NCI-H2227 (cell line): ENCODE measurements at regions not wholly inside any gene's neighbourhood (a gene's known extent, or its start where the extent isn't known, plus 50 kb on each side); places are given as distances from the start of the nearest gene placed in this dataset.
"Not testable (repeated sequence)": the region's sequence is repeated elsewhere in the genome, so short reads cannot be mapped to it uniquely, and the experiment has no call there.

Experiments
- DNase-seq: peaks from one replicate; lab custom pipeline; 2025; ENCODE audit not compliant: unreplicated experiment; lab: John Stamatoyannopoulos, UW

DNA sequence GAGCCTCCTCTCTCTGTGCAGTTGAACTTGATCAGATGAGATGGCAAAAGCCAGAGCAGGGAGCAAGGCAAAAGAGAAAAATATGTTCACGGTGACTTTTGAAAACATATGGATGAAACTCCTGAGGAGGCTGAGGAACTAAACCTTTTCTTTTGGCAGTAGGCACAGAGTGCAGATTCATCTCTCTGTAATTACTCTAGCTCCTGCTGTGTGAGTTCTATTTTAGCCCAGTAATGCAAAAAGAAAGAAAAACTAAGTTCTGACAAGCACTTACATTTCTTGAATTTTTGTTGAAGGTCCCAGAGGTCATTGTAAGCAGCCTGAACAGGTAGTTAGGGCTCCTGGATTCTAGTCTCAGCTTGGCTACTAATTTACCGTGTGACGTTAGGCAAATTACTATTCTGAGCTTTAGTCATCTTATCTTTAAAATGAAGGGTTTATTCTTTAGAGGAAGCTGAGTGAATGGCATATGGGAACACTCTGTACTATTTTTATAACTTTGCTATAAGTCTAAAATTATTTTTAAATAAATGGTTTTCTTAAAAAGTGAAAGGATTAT is 114.7 kb upstream of the NBPF26 start:
- not testable (repeated sequence) for DNase-seq

GRCh38 chr1:120609834-120610233 is 113.9 kb upstream of the NBPF26 start:
- DNase-seq = not testable (repeated sequence)

DNA sequence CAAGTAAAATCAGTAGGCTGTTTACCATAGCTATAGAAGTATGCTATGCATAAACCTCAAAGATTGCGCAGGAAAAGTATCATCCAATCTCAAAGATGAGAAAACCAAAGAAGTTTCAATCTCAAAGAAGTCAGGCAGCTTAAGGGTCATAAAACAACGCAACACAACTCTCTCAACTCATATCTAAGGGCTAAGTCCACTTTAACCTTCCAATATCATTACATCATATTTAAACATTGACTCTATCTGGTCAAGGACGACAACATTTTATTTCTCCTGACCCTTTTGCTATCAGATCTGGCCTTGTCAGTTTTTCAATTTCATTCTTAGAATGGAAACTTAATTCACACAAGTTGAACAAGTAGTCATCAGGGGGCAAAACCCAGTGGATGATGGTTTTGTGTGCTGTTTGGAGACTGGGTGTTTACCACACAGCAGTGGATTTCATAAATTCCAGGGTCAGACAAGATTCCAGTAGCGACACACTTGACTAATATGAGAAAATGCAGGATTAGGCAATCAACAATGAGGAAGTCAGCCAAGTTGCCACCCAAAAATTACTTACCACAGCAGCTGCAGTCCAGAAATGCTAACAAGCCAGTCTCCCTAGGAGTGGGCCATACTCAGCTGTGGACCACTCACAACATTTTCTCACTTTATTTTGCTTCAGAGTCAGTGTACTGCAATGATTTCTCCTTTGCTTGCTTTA is 108.7 kb upstream of the NBPF26 start:
- DNase-seq = not testable (repeated sequence)

DNA sequence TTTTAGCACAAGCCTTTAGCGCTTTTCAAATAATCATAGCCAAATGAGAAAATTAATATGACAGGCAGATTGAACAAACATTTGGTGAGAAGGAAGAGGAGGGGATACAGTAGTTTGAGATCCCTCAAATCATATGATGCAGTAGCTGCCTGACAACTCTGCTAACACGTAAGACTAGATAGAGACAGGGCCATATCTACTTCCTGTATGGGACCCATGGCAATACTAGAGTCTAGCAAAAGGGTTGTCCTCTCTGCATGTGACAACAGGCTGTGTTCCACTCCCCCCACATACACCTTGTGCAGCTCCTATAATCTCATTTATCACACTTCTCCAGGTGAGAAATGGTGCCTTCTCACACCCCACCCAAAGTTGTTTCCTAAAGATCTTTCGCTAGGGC is 106.3 kb upstream of the NBPF26 start:
- not testable (repeated sequence) for DNase-seq

DNA sequence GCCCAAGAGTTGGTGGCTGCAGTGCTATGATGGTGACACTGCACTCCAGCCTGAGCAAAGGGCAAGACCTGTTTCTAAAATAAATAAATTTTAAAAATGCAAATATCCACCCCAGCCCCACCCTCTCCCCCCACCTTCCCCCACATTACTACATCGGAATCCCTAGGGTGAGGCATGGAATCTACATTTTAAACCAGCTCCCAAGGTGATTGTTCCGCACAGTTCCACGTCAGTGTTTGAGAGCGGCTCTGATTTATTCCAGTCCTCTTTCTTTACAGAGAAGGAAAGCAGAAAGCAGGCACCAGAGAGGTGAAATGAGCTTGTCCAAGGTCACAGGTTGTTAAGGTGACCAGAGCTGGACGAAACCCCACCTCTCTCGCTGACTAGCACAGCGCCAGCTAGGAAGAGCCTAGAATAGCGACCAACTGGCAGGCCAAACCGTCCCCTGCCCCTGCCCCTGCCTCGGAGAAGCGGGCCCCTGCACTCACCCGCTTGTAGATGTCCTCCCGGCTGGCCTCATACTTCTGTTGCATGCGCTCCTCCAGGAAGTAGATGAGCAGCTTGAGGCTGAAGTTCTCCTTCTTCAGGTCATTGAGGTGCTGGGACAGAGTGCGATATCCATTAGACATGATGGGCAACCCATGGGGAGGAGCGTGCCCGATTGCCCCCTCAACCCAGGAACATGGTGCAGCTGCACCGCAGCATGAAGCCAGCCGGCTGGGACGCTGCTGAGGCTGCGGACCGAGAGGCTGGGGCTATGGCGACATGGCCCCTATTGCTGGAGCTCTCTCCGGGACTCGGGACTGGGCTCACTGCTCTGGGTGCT is 103.7 kb upstream of the NBPF26 start:
- not testable (repeated sequence) for DNase-seq

- DNase-seq = not testable (repeated sequence)
These were observed 103.1 kb upstream of the NBPF26 start for GRCh38 chr1:120620693-120620969.

DNA sequence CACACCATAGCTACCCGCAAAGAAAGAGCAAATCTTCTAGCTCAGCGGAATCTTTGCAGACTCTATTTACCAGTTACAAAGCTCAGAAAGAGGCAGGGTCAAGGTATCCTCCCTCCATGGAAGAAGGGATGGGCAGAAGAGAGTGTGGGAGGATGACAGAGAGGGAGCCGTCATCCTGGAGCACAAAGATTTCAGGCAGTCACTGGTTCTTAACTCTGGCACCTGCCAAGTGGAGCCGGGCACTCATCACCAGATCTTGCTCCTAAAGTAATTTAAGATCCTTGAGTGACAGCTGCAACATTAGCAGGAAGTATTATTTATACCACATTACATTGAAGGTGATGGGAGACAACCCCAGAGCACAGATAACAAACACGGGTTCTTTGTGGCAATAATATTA is 102.5 kb upstream of the NBPF26 start:
- not testable (repeated sequence) for DNase-seq

- DNase-seq = not testable (repeated sequence)
These were observed 100.2 kb upstream of the NBPF26 start for GRCh38 chr1:120623539-120623938.

- DNase-seq = not testable (repeated sequence)
These were observed 99.1 kb upstream of the NBPF26 start for GRCh38 chr1:120624565-120625064.

- DNase-seq = not testable (repeated sequence)
These were observed 93.8 kb upstream of the NBPF26 start for GRCh38 chr1:120629832-120630455.

- not testable (repeated sequence) for DNase-seq
These were observed 88.6 kb upstream of the NBPF26 start for GRCh38 chr1:120634816-120635806.

DNA sequence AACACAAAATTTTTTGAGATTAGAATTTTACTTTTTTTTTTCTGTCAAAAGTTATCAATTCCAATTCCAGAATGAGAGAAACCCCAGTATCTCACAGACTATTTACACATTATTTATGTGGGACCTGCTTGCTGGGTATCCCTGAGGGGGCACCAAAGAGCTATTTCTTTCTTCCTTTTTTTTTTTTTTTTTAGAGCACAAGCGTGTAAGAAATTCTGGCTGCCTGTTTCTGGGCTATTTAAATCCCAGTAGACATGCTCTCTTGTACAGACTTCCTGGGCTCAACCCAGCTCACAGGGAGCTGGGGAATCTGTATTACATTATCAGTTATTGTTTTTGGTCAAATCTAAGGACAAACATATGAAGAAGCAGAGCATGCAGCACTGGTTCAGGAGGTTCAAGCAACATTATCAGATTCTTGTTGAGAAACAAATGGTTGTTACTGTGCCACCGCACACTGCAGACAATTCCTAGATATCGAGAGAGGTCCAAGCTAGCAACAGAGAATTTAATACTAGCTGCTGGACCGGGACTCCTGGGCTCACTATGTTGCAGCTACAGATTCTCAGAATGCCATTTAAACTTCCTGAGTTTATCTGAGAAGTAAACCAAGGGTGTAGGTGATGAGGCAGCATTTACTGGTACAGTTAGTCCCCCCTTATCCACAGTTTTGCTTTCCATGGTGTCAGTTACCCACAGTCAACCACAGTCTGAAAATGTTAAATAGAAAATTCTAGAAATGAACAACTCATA is 83.3 kb upstream of the NBPF26 start:
- not testable (repeated sequence) for DNase-seq

GRCh38 chr1:120641014-120641302 is 82.8 kb upstream of the NBPF26 start:
- not testable (repeated sequence) for DNase-seq

DNA sequence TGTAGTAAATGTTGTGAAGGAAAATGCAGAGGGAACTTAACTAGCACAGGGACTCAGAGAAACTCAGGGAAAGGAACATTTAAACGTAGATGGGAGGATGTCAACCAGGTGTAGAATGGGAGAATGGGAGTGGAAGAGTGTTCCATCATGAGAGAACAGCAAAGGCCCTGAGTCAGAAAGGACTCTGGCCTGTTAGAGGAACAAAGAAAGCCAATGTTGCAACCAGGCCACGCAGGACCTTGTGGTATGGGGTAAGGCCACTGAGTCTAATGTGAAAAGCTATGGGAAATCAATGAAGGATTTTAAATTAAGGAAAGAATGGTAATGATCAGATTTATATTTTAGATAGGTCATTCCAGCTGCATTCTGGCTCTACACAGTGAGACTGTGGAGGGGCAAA is 76.6 kb upstream of the NBPF26 start:
- DNase-seq = not testable (repeated sequence)

DNA sequence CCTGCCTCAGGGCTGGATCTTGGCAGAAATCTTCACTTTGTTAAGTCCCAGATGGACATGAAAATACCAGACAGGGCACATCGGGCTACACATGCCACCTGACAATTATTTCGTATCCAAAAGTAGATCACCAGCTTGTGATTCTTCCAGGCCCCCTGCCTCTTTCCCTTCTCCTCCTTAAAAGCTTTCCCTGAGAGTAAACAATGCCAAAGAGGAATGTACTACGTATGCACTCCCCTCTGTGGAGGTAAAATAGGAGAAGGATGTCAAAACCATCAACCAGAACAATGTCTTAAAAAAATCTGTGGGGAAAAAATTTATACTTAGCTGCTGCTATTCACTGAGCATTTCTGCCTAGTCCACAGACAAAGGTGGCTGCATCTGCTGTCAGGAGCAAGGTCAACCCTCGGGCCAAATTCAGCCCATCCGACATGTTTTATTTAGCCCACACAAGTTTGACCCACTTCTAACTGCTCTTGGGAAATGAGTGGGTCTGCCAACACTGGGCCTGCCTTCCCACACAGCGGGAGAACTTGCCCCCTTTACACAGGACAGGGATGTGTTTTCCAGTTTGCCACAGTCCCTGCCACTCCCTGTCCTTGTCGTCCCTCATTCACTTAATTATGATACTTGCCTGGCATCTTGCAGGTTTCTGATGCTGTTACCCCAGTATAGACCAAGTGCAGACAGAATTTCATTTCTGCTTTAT is 74.7 kb upstream of the NBPF26 start:
- not testable (repeated sequence) for DNase-seq

DNA sequence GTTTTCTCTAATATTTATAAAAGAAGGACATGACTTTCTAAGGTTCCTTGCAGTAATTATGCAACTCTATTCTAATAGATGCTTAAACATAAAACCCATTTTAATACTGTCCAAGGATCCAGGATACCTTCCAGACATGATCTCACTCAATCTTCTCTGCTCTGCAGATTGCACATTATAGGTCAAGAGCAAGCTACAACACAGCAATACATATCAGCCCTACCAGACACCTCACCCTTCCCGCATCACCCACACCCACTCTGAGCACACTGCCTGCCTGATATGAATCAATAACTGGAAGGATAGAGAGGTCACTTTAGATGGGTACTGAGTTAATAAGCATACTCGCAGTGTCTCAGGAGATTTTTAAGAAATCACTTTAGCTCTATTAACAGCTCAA is 74.0 kb upstream of the NBPF26 start:
- not testable (repeated sequence) for DNase-seq

DNA sequence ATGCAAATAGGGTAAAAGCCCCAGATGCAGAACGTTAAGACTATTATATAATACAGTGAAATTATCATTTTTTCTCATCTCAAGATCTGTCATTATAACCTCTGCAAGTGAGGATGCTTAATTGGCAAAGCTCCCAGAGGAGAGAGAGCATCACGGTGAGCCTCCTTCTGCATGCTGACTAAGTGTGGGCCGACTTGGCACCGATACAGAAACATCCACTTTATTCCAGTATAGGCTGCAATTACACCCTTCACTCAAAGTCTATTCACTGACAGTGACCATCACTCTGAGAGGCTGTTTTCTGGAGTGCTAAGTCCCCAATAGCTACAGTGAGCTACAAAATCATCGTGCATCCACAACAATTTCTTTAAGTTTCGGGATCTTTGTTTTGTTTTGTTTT is 69.6 kb upstream of the NBPF26 start:
- DNase-seq = not testable (repeated sequence)

GRCh38 chr1:120655394-120655793 is 68.4 kb upstream of the NBPF26 start:
- not testable (repeated sequence) for DNase-seq

DNA sequence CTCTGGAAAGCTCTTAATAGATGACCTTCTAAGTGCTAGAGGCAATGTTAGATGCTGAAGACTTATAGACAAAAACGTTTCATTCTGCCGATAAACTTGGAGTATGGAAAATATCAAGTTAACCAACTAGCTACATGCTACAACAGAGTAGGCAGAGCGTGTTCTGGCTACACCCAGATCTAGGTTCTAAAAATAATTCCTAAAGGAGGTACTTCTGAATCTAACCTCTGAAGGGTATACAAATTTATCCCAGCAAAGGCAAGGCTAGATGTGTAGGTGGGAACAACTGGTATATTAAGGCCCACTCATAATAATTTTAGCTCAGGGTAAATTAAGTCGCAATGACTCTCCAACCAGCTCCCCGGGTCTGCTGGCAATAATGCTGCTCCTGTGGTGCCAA is 67.6 kb upstream of the NBPF26 start:
- DNase-seq = not testable (repeated sequence)
